A549 (cell line): ENCODE measurements at regions not wholly inside any gene's neighbourhood (a gene's known extent, or its start where the extent isn't known, plus 50 kb on each side); places are given as distances from the start of the nearest gene placed in this dataset.

Experiments
- EP300 ChIP-seq, 2 experiments: fragments of >200 bp; sonication (Bioruptor Twin); formaldehyde crosslinking; IDR thresholded peaks; 2 replicates in 1 of 2; 3 replicates in 1 of 2; pipeline ENCODE4 v1.6.1; 2016 to 2017
- HOXA7 ChIP-seq: fragments of 250-450 bp; sonication (Bioruptor Pico); IDR thresholded peaks from 2 replicates; pipeline ENCODE4 v1.5.0; 2020; ENCODE audit warnings: mild to moderate bottlenecking, moderate library complexity
- KDM1A ChIP-seq: fragments of 200-600 bp; sonication (generic); IDR thresholded peaks from 2 replicates; pipeline ENCODE4 v1.6.1; 2016; ENCODE audit warnings: low read depth, mild to moderate bottlenecking
- NR3C1 ChIP-seq: fragments of >200 bp; sonication (Bioruptor Twin); formaldehyde crosslinking; IDR thresholded peaks from 3 replicates; pipeline ENCODE4 v1.6.1; 2017
- POLR2A ChIP-seq: IDR thresholded peaks from 2 replicates; pipeline ENCODE4 v1.6.1; 2012; ENCODE audit warnings: mild to moderate bottlenecking, low read length
- POLR2AphosphoS2 ChIP-seq: conservative IDR thresholded peaks from 2 replicates; pipeline ENCODE4 v1.6.1; 2012; ENCODE audit warnings: low read length, improper control_type of control experiment, inconsistent platforms
- RFX5 ChIP-seq: fragments of 450-650 bp; IDR thresholded peaks from 2 replicates; pipeline ENCODE4 v1.7.1; 2014; ENCODE audit warnings: antibody characterized with exemption, mild to moderate bottlenecking, moderate library complexity
- SMC3 ChIP-seq: fragments of >200 bp; sonication (Bioruptor Twin); formaldehyde crosslinking; IDR thresholded peaks from 3 replicates; pipeline ENCODE4 v1.6.1; 2018; ENCODE audit warnings: inconsistent platforms
- TF ChIP-seq, protein P1 (sequence below): fragments of >200 bp; sonication (Bioruptor Twin); formaldehyde crosslinking; IDR thresholded peaks from 3 replicates; pipeline ENCODE4 v1.5.1; 2016
- TF ChIP-seq, protein P2 (sequence below): IDR thresholded peaks from 2 replicates; pipeline ENCODE4 v1.6.1; 2012

DNA sequence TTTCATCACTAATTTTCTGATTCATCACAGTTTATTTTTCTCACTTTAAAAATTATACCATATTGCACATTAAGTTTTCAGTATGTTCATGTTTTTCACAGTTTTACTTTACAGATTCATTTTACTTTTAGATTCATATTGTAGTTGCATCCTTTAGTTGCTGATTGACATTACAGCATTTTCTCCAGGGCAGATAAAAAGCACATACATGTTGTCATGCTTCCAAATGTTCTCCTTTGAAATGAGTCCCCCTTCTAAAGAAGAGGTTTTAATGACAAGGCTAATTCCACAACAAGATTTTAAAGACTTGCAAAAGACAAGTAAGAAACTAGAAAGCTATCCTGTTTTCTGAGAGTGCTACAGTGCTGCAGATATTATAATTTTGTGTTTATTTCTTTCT lies 72.1 kb upstream of the RASSF8 start:
- TF ChIP-seq SMC3 (no peak), POLR2A (no peak), RFX5 (no peak), NR3C1 (no peak), HOXA7 (CRISPR knock-in tag) (no peak), EP300 (IDR thresholded peaks at IDR 0.05) (no peak), KDM1A (no peak), POLR2AphosphoS2 (no peak)
- TF ChIP-seq, protein P1, sequence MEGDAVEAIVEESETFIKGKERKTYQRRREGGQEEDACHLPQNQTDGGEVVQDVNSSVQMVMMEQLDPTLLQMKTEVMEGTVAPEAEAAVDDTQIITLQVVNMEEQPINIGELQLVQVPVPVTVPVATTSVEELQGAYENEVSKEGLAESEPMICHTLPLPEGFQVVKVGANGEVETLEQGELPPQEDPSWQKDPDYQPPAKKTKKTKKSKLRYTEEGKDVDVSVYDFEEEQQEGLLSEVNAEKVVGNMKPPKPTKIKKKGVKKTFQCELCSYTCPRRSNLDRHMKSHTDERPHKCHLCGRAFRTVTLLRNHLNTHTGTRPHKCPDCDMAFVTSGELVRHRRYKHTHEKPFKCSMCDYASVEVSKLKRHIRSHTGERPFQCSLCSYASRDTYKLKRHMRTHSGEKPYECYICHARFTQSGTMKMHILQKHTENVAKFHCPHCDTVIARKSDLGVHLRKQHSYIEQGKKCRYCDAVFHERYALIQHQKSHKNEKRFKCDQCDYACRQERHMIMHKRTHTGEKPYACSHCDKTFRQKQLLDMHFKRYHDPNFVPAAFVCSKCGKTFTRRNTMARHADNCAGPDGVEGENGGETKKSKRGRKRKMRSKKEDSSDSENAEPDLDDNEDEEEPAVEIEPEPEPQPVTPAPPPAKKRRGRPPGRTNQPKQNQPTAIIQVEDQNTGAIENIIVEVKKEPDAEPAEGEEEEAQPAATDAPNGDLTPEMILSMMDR, result no peak
- TF ChIP-seq, protein P2, sequence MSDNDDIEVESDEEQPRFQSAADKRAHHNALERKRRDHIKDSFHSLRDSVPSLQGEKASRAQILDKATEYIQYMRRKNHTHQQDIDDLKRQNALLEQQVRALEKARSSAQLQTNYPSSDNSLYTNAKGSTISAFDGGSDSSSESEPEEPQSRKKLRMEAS, result no peak
